CD4-positive, alpha-beta T cell treated with Interleukin-4 for 4 hours (primary cell): ENCODE measurements at regions not wholly inside any gene's neighbourhood (a gene's known extent, or its start where the extent isn't known, plus 50 kb on each side); places are given as distances from the start of the nearest gene placed in this dataset.

Experiments
- DNase-seq: peaks from one replicate; pipeline ENCODE4 v3.0.0-alpha.2; 2020

- DNase-seq: no peak
Observed at GRCh38 chr2:226267516-226268289, 531.9 kb downstream of the IRS1 start.

GRCh38 chr2:226256709-226257376 is 542.8 kb downstream of the IRS1 start:
- DNase-seq: no peak

GRCh38 chr2:226256237-226256636 is 543.4 kb downstream of the IRS1 start:
- DNase-seq: no peak

- DNase-seq: no peak
Observed at GRCh38 chr2:226251661-226252060, 548.0 kb downstream of the IRS1 start.

GRCh38 chr2:226247289-226248275 is 552.0 kb downstream of the IRS1 start:
- DNase-seq: no peak

GRCh38 chr2:226234187-226234586 is 565.4 kb downstream of the IRS1 start:
- DNase-seq: no peak

- no peak for DNase-seq
Observed at GRCh38 chr2:226233388-226233787, 566.2 kb downstream of the IRS1 start.

- no peak for DNase-seq
Observed at GRCh38 chr2:226228080-226228479, 571.5 kb downstream of the IRS1 start.

- DNase-seq: no peak
Observed at GRCh38 chr2:226227341-226227740, 572.3 kb downstream of the IRS1 start.

- no peak for DNase-seq
Observed at GRCh38 chr2:226223704-226224103, 575.9 kb downstream of the IRS1 start.

- no peak for DNase-seq
Observed at GRCh38 chr2:226220511-226220910, 579.1 kb downstream of the IRS1 start.

- no peak for DNase-seq
Observed at GRCh38 chr2:226217191-226217590, 582.4 kb downstream of the IRS1 start.

- DNase-seq: no peak
Observed at GRCh38 chr2:226216575-226216974, 583.0 kb downstream of the IRS1 start.

GRCh38 chr2:226215902-226216503 is 583.6 kb downstream of the IRS1 start:
- peak; percentile 37 for DNase-seq

- DNase-seq: no peak
Observed at GRCh38 chr2:226213717-226214116, 585.9 kb downstream of the IRS1 start.

- DNase-seq: no peak
Observed at GRCh38 chr2:226211439-226211838, 588.2 kb downstream of the IRS1 start.

GRCh38 chr2:226208726-226209125 is 590.9 kb downstream of the IRS1 start:
- DNase-seq: no peak

- no peak for DNase-seq
Observed at GRCh38 chr2:226207671-226208070, 591.9 kb downstream of the IRS1 start.

- no peak for DNase-seq
Observed at GRCh38 chr2:226199555-226199954, 600.1 kb downstream of the IRS1 start.

GRCh38 chr2:226198956-226199355 is 600.7 kb downstream of the IRS1 start:
- DNase-seq: no peak

- DNase-seq: no peak
Observed at GRCh38 chr2:226190479-226191252, 609.0 kb downstream of the IRS1 start.

- no peak for DNase-seq
Observed at GRCh38 chr2:226189061-226189460, 610.6 kb downstream of the IRS1 start.
